KMS-11 (cell line): ENCODE measurements at regions not wholly inside any gene's neighbourhood (a gene's known extent, or its start where the extent isn't known, plus 50 kb on each side); places are given as distances from the start of the nearest gene placed in this dataset.

ENCODE experiments used
- H2AFZ ChIP-seq: fragments of 200-600 bp; sonication (generic); 2 replicates; pipeline ENCODE4 v1.6.1; 2016; ENCODE audit warnings: antibody characterized with exemption, mixed run types, low read depth
- H3K27ac ChIP-seq: fragments of 200-600 bp; sonication (generic); 2 replicates; pipeline ENCODE4 v1.6.1; 2016; ENCODE audit warnings: mild to moderate bottlenecking, mixed run types
- H3K27me3 ChIP-seq: fragments of 200-600 bp; sonication (generic); 2 replicates; pipeline ENCODE4 v1.6.1; 2017; ENCODE audit warnings: mild to moderate bottlenecking, low read depth, mixed run types, moderate library complexity; ENCODE audit not compliant: insufficient read depth
- H3K36me3 ChIP-seq: fragments of 200-600 bp; sonication (generic); 2 replicates; pipeline ENCODE4 v1.6.1; 2017; ENCODE audit warnings: mild to moderate bottlenecking, mixed run types; ENCODE audit not compliant: insufficient read depth
- H3K4me1 ChIP-seq: fragments of 200-600 bp; sonication (generic); 2 replicates; pipeline ENCODE4 v1.6.1; 2016; ENCODE audit warnings: mild to moderate bottlenecking, low read depth, mixed run types; ENCODE audit not compliant: poor library complexity, severe bottlenecking
- H3K4me2 ChIP-seq: fragments of 200-600 bp; sonication (generic); 2 replicates; pipeline ENCODE4 v1.7.0; 2016; ENCODE audit warnings: mild to moderate bottlenecking, mixed run types
- H3K4me3 ChIP-seq: fragments of 200-600 bp; sonication (generic); IDR thresholded peaks from 2 replicates; pipeline ENCODE4 v1.6.1; 2017; ENCODE audit warnings: low read depth, low read length, mixed read lengths; ENCODE audit not compliant: insufficient read depth
- H3K79me2 ChIP-seq: fragments of 200-600 bp; sonication (generic); 2 replicates; pipeline ENCODE4 v1.6.1; 2016; ENCODE audit warnings: low read depth, mixed run types; ENCODE audit not compliant: insufficient read depth
- H3K9ac ChIP-seq: fragments of 200-600 bp; sonication (generic); 2 replicates; pipeline ENCODE4 v1.6.1; 2016; ENCODE audit warnings: mild to moderate bottlenecking, mixed run types
- H4K20me1 ChIP-seq: fragments of 200-600 bp; sonication (generic); 2 replicates; pipeline ENCODE4 v1.6.1; 2016; ENCODE audit warnings: mild to moderate bottlenecking, mixed run types; ENCODE audit not compliant: insufficient read depth
- TF ChIP-seq, protein P1 (sequence below): fragments of 200-600 bp; sonication (generic); conservative IDR thresholded peaks from 2 replicates; pipeline ENCODE4 v1.6.1; 2017; ENCODE audit warnings: low read depth, mild to moderate bottlenecking, antibody characterized with exemption, low read length, moderate library complexity, mixed read lengths

- H3K27ac ChIP-seq: no peak overlapping the region
- H3K4me1 ChIP-seq: no peaks in the 10 kb centered on the region
- no peak overlapping the region for H3K4me2 ChIP-seq
- no peaks in the 10 kb centered on the region for H3K36me3 ChIP-seq
- no peaks in the 10 kb centered on the region for H3K79me2 ChIP-seq
- TF ChIP-seq, protein P1, sequence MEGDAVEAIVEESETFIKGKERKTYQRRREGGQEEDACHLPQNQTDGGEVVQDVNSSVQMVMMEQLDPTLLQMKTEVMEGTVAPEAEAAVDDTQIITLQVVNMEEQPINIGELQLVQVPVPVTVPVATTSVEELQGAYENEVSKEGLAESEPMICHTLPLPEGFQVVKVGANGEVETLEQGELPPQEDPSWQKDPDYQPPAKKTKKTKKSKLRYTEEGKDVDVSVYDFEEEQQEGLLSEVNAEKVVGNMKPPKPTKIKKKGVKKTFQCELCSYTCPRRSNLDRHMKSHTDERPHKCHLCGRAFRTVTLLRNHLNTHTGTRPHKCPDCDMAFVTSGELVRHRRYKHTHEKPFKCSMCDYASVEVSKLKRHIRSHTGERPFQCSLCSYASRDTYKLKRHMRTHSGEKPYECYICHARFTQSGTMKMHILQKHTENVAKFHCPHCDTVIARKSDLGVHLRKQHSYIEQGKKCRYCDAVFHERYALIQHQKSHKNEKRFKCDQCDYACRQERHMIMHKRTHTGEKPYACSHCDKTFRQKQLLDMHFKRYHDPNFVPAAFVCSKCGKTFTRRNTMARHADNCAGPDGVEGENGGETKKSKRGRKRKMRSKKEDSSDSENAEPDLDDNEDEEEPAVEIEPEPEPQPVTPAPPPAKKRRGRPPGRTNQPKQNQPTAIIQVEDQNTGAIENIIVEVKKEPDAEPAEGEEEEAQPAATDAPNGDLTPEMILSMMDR: no peak
- H4K20me1 ChIP-seq: no peaks in the 10 kb centered on the region
- no peaks in the 10 kb centered on the region for H3K27me3 ChIP-seq
- H3K4me3 ChIP-seq: no peak overlapping the region
- no peak overlapping the region for H2AFZ ChIP-seq
- no peak overlapping the region for H3K9ac ChIP-seq
Measured at GRCh38 chr20:52757411-52757810, 214.7 kb upstream of the TSHZ2 start.

- no peak overlapping the region for H3K4me3 ChIP-seq
- H3K36me3 ChIP-seq: no peaks in the 10 kb centered on the region
- H3K27ac ChIP-seq: no peak overlapping the region
- TF ChIP-seq, protein P1: no peak
- H3K27me3 ChIP-seq: no peaks in the 10 kb centered on the region
- no peaks in the 10 kb centered on the region for H3K79me2 ChIP-seq
- no peak overlapping the region for H3K9ac ChIP-seq
- no peak overlapping the region for H2AFZ ChIP-seq
- no peak overlapping the region for H3K4me2 ChIP-seq
- no peaks in the 10 kb centered on the region for H3K4me1 ChIP-seq
- no peaks in the 10 kb centered on the region for H4K20me1 ChIP-seq
Measured at GRCh38 chr20:52755744-52756143, 216.4 kb upstream of the TSHZ2 start.

DNA sequence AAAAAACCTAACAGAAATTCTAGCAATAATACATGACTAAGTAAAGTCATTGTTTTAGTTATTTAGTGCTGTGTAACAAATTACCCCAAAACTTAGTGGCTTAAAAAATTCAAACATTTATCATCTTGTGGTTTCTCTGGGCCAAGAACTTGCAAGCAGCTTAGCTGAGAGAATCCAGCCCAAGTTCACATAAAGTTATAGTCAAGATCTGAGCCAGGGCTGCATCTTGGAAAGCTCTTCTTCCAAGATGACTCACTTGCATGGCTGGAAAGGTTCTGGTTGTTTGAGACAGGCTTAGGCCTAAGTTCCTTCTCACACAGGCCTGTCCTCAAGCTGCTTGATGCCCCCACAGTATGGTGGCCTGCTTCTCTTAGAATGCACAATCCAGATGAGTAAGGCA lies 217.8 kb upstream of the TSHZ2 start:
- Histone ChIP-seq H4K20me1 (no peaks in the 10 kb centered on the region), H2AFZ (no peak overlapping the region), H3K27me3 (no peaks in the 10 kb centered on the region), H3K79me2 (no peaks in the 10 kb centered on the region), H3K27ac (no peak overlapping the region), H3K4me1 (no peaks in the 10 kb centered on the region), H3K4me3 (no peak overlapping the region), H3K36me3 (no peaks in the 10 kb centered on the region), H3K4me2 (no peak overlapping the region), H3K9ac (no peak overlapping the region)
- TF ChIP-seq, protein P1: no peak

DNA sequence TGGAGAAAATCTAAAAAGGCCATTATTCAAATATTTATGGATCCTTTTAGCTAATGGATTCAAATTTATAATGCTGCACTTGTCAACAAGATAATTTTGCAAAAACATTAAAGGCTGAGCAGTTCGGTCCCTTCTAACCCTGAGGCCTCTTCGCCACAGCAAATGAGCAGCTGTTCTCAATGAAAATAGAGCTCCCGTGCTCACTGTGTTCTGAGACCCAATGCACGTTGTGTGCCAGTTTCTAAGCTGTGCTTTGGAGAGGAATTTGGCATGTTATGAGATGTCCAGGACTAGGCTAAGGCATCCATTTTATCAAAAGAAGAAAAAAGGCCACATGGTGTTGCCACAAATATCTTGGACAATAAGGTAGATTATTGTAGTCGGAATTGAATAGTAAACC lies 220.1 kb upstream of the TSHZ2 start:
- Histone ChIP-seq H3K9ac (no peak overlapping the region), H3K79me2 (no peaks in the 10 kb centered on the region), H3K4me3 (no peak overlapping the region), H3K4me1 (no peaks in the 10 kb centered on the region), H3K27ac (no peak overlapping the region), H3K27me3 (no peaks in the 10 kb centered on the region), H2AFZ (no peak overlapping the region), H3K36me3 (no peaks in the 10 kb centered on the region), H3K4me2 (no peak overlapping the region), H4K20me1 (no peaks in the 10 kb centered on the region)
- TF ChIP-seq, protein P1: no peak
